GM21723 (cell line): ENCODE measurements at regions not wholly inside any gene's neighbourhood (a gene's known extent, or its start where the extent isn't known, plus 50 kb on each side); places are given as distances from the start of the nearest gene placed in this dataset.
"Not testable (repeated sequence)": the region's sequence is repeated elsewhere in the genome, so short reads cannot be mapped to it uniquely, and the experiment has no call there.

Source experiments
- ATAC-seq: cut with Tn5 transposase; IDR thresholded peaks from one replicate; pipeline ENCODE4 v1.9.1; 2021; ENCODE audit warnings: mild to moderate bottlenecking, moderate library complexity; ENCODE audit not compliant: unreplicated experiment

DNA sequence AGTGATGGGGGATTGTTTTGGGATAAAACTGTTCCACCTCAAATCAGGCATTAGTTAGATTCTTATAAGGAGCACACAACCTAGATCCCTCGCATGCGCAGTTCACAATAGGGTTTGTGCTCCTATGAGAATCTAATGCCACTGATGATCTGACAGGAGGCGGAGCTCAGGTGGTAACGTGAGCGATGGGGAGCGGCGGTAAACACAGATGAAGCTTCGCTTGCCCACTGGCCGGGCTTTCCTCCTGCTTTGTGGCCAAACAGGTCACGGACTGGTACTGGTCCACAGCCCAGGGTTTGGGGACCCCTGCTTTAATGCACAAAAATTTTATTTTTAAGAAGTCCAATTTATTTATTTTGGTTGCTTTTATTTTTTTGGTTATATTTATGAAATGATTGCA lies 238.8 kb downstream of the AACS start:
- no peak for ATAC-seq

- ATAC-seq: no peak
These were observed 240.0 kb downstream of the AACS start for GRCh38 chr12:125305231-125305630.

DNA sequence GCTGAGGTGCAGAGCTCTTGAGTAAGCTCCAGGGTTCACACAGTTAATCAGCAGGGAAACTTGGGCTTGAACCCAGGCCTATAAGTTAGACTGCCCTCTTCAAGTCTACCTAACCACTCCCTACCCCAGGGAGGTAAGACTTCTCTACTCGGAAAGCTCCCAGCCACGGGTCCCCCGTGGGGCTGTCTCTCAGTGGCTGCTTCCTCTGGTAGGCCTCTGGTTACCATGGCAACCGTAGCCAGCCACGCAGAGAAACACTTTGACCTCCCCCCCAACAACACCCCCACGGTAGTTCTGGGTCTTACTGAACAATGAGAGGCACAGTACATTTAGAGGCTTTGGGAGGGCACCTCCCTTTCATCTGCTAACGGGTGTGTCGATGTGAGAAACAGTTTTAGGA lies 245.2 kb downstream of the AACS start:
- ATAC-seq: no peak

GRCh38 chr12:125311050-125311449 lies 245.8 kb downstream of the AACS start:
- ATAC-seq: no peak

DNA sequence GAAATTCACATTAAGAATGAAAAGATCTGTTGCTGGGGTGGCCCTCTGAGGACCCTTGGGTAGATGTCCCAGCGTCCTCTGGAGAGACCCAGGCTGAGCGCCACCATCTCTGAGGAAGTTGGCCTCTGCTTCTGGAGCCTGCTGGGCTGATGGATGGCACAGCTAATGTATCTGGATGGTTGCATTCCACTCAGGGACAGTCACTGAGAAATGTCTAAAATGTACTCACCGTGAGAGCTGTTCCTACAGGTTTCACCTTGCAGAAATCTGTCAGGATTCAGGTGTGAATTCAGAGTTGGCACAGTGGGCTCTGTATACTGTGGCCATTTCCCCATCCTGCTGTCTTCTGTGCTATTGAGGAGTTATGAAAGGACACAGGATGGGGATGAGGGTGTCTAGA lies 247.2 kb downstream of the AACS start:
- no peak for ATAC-seq

GRCh38 chr12:125314051-125314755 lies 249.0 kb downstream of the AACS start:
- no peak for ATAC-seq

GRCh38 chr12:125315771-125316170 lies 250.5 kb downstream of the AACS start:
- no peak for ATAC-seq

- no peak for ATAC-seq
These were observed 254.9 kb downstream of the AACS start for GRCh38 chr12:125320177-125320576.

GRCh38 chr12:125324861-125325490 lies 259.7 kb downstream of the AACS start:
- ATAC-seq: no peak

DNA sequence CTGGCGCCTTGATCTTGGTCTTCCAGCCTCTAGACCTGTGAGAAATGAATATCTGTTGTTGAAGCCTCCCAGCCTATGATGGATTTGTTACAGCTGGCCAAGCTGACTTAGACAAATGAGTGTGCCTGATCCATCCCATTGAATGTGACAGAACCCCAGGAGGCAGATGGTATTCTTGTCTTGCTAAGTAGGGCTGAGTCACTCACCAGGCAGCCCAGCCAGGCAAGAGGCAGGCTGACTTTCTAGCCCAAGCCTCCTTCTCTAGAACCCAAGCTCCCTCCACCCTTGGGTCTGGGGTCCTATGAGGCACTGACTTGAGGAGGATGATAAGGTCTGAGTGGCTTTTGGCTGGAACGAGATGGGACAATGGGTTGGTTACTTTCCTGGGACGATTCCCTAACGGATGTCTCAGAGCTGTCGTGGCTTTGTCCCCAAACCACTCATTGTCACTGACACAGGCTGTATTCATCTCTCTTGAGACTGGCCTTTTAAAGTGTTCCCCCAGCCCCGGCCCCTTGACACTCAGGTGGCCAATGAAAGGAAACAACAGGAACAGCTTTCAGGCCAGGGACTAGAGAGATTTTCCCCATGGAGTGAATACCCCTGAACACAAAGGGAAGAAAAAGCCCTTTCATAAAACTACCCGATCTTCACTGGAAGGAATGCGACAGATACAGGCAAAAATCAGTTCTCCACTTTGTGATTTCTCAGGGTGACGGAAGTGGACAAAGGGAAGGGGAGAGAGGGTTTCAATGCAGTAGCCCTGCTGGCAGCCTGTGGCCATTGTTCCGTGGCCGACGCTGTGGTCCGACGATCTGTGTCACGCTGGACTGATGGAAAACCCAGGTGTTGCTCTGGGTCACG lies 264.2 kb downstream of the AACS start:
- no peak for ATAC-seq

DNA sequence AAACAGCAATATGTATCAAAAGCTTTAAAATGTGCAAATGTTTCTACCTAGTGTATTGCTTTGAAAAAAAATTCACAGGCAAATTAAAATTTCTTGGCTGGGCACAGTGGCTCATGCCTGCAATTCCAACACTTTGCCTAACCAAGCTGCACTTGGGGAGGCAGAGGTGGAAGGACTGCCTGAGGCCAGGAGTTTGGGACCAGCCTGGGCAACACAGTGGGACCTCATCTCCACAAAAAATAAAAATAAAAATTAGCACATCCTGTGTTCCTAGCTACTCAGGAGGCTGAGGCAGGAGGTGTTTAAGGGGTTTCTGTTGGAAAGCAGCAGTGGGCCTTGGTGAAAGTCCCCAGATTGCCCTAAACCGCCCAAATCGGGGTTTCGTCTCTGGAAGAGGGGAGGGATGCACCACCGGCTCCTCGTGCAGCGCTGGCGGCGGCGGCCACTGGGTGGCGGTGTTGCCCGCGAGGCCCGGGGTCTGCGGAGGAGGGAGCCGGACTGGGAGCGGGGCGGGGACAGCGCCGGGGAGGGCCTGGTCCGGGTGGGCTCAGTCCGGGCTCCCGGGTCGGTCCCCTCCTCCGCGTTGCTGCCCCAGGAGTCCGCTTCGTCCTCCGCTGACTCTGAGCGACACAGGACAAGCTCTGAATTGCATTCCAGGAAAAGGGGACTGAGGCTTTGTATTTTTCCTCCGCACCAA lies 265.6 kb downstream of the AACS start:
- no peak for ATAC-seq

GRCh38 chr12:125331342-125332052 lies 266.3 kb downstream of the AACS start:
- no peak for ATAC-seq

DNA sequence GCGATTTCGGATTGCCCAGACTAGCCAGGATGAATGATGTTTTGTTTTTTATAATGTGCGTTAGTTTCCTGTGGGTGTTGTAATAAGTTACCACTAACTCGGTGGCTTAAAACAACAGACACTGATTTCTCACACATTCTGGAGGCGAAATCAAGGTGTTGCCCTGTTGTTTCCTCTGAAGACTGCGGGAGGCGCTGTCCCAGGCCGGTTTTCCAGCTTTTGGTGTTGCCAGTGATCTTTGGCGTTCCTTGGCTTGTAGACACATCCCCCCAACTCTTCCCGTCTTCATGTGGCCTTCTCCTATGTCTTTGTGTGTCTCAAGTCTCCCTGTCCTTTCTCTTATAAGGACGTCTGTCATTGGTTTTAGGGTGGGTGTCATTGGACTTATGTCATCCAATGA lies 267.7 kb downstream of the AACS start:
- ATAC-seq: no peak

- no peak for ATAC-seq
These were observed 271.0 kb downstream of the AACS start for GRCh38 chr12:125336246-125336645.

GRCh38 chr12:125340791-125341190 lies 275.6 kb downstream of the AACS start:
- ATAC-seq: no peak

- ATAC-seq: no peak
These were observed 276.2 kb downstream of the AACS start for GRCh38 chr12:125341422-125341821.

GRCh38 chr12:125343649-125344048 lies 278.4 kb downstream of the AACS start:
- no peak for ATAC-seq

DNA sequence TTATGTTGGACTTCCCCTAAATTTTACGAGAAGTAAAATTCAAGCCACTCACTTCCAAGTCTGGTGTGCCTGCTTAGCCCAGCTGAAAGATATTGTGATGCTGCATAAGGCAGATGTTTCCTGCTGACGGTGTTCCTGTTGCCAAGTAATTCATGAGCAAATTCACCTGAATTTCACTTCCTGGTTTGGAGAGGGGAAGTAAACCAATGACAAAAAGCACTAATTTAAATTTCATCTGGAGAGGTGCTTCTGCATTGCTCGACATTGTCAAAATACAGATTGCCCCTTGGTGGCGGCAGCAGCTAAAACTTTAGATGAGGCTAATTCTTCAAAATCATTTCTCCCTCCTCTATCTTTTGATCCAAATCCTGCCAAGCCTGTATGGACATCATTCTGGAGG lies 281.1 kb downstream of the AACS start:
- ATAC-seq: no peak

GRCh38 chr12:125351788-125352187 lies 286.6 kb downstream of the AACS start:
- ATAC-seq: no peak

GRCh38 chr12:125353002-125353401 lies 287.8 kb downstream of the AACS start:
- ATAC-seq: not testable (repeated sequence)

DNA sequence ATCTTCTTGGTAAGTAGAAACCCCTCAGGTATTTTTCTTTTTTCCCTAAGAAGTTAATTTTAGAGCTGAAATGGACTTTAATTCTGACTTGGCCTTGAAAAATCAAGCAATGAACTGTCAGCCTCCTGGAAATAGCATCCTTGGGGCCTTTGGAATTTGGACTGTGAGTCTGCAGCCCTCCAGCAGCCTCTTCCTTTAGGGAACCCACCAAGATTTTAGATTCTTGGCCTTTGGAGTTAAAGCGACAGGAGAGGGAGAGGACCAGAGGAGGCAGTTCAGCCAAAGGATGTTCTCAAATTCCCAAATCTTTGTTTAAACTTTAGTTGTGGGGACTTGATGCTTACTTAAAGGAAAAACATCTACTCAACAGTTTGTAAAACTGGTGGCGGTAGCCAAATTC lies 288.6 kb downstream of the AACS start:
- ATAC-seq: no peak
